ENCODE measurements at regions not wholly inside any gene's neighbourhood (a gene's known extent, or its start where the extent isn't known, plus 50 kb on each side); places are given as distances from the start of the nearest gene placed in this dataset.

GRCh38 chr20:23155141-23155590, 69.0 kb upstream of the CD93 start:
- no peak overlapping the region; the same call in 1 of the 2 replicates for H3K27ac ChIP-seq (ENCODE audit: control insufficient read depth, insufficient read depth)
- ChIA-PET POLR2A (no interaction called here), RAD21 (ENCODE audit: unreplicated experiment) (interaction anchor here (0.6 kb wide), 1 partner anchor 45 kb away, joined by 3 read pairs; no protein-coding TSS in a partner anchor), SMC1A (ENCODE audit: uncharacterized antibody, unreplicated experiment) (interaction anchor here (1.1 to 1.3 kb wide), 2 partner anchors 46 kb away, joined by 3 to 4 read pairs; no protein-coding TSS in a partner anchor), CTCF (interaction anchor here (1.2 to 1.4 kb wide), 2 partner anchors 15 to 41 kb away, joined by 3 read pairs; no protein-coding TSS in a partner anchor)
- 19% methylated on average over 7 of the region's 7 CpGs for WGBS (ENCODE audit: insufficient coverage, insufficient replicate concordance, low lambda C conversion rate, missing lambda C conversion rate)
- BruUV-seq (replicated peaks) = no TSS peak
- H3K4me2 ChIP-seq (ENCODE audit: control insufficient read depth, insufficient read depth) = peak overlapping the region; percentile 38; the same call in 1 of the 2 replicates
- no peak overlapping the region for H3K4me3 ChIP-seq
- in situ Hi-C loops (cut with MboI) (no loop called here), intact Hi-C loops (cut with micrococcal nuclease; ENCODE audit: unreplicated experiment) (no loop called here)
- no peaks in the 10 kb centered on the region for H3K36me3 ChIP-seq (ENCODE audit: control insufficient read depth in 2 of 2, insufficient read depth in 2 of 2, low read length in 1 of 2)
- ATAC-seq (no peak), DNase-seq (ENCODE audit: low read depth, low spot score) (no peak), FAIRE-seq (no peak)
- TF ChIP-seq BHLHE40 (IDR thresholded peaks at IDR 0.05; ENCODE audit: borderline replicate concordance in 1 of 2, low read depth in 2 of 2, low read length in 1 of 2) = peak in 1 of 2 experiments; percentile 29; a peak in 1 of 4 replicates
- no peak for TF ChIP-seq CHD1 (IDR thresholded peaks at IDR 0.05; ENCODE audit: low read depth, low read length)
- H4K20me1 ChIP-seq (ENCODE audit: control insufficient read depth, insufficient read depth) = no peaks in the 10 kb centered on the region
- H3K79me2 ChIP-seq (ENCODE audit: control insufficient read depth, insufficient read depth, low read length) = no peaks in the 10 kb centered on the region
- H2AFZ ChIP-seq (ENCODE audit: control insufficient read depth, low read depth, low read length) = no peak overlapping the region; the same call in 1 of the 2 replicates
- H3K4me1 ChIP-seq (ENCODE audit: control insufficient read depth, insufficient read depth, low read length) = peaks cover 17% of the 10 kb centered on the region
- H3K27me3 ChIP-seq (replicated peaks in 1 of 2; ENCODE audit: control insufficient read depth in 2 of 2, insufficient read depth in 2 of 2, low read length in 1 of 2) = no peaks in the 10 kb centered on the region
- H3K9ac ChIP-seq (ENCODE audit: control insufficient read depth, insufficient read depth, low read length) = no peak overlapping the region
- H3K9me3 ChIP-seq (replicated peaks; ENCODE audit: control insufficient read depth, insufficient read depth, low read length) = no peaks in the 10 kb centered on the region

- FAIRE-seq = no peak
- Histone ChIP-seq H3K27me3 (replicated peaks in 1 of 2; ENCODE audit: control insufficient read depth in 2 of 2, insufficient read depth in 2 of 2, low read length in 1 of 2) (no peaks in the 10 kb centered on the region), H3K79me2 (ENCODE audit: control insufficient read depth, insufficient read depth, low read length) (no peaks in the 10 kb centered on the region), H3K27ac (ENCODE audit: control insufficient read depth, insufficient read depth) (no peak overlapping the region), H4K20me1 (ENCODE audit: control insufficient read depth, insufficient read depth) (no peaks in the 10 kb centered on the region), H3K4me1 (ENCODE audit: control insufficient read depth, insufficient read depth, low read length) (peaks cover 8% of the 10 kb centered on the region), H2AFZ (ENCODE audit: control insufficient read depth, low read depth, low read length) (no peak overlapping the region), H3K4me3 (no peak overlapping the region), H3K9ac (ENCODE audit: control insufficient read depth, insufficient read depth, low read length) (no peak overlapping the region), H3K4me2 (ENCODE audit: control insufficient read depth, insufficient read depth) (no peak overlapping the region), H3K9me3 (replicated peaks; ENCODE audit: control insufficient read depth, insufficient read depth, low read length) (no peaks in the 10 kb centered on the region), H3K36me3 (ENCODE audit: control insufficient read depth in 2 of 2, insufficient read depth in 2 of 2, low read length in 1 of 2) (no peaks in the 10 kb centered on the region)
- ChIA-PET CTCF (interaction anchor here (0.6 to 1.7 kb wide), 5 partner anchors 14 to 65 kb away, joined by 3 to 4 read pairs (median 3); no protein-coding TSS in a partner anchor), SMC1A (ENCODE audit: uncharacterized antibody, unreplicated experiment) (interaction anchor here (1.3 kb wide), 1 partner anchor 47 kb away, joined by 4 read pairs; no protein-coding TSS in a partner anchor), POLR2A (interaction anchor here (0.6 kb wide), 1 partner anchor 929 kb away, joined by 4 read pairs; no protein-coding TSS in a partner anchor), RAD21 (ENCODE audit: unreplicated experiment) (no interaction called here)
- BruUV-seq (replicated peaks) = no TSS peak
- in situ Hi-C loops (cut with MboI) = loop anchor here (5.0 kb wide), 1 partner anchor 37 kb away; no protein-coding TSS in a partner anchor
- intact Hi-C loops (cut with micrococcal nuclease; ENCODE audit: unreplicated experiment) = no loop called here
- 56% methylated on average over 4 of the region's 4 CpGs for WGBS (ENCODE audit: insufficient coverage, insufficient replicate concordance, low lambda C conversion rate, missing lambda C conversion rate)
- no peak for TF ChIP-seq STAT1 (conservative IDR thresholded peaks at IDR 0.05)
- no peak for TF ChIP-seq E2F4 (IDR thresholded peaks at IDR 0.05; ENCODE audit: low read depth, low read length)
- no peak for TF ChIP-seq PBX3 (IDR thresholded peaks at IDR 0.05; ENCODE audit: insufficient replicate concordance, low read depth, low read length)
- TF ChIP-seq GATAD2B (conservative IDR thresholded peaks at IDR 0.05; ENCODE audit: low read depth) = no peak
- no peak for ATAC-seq
- no peak for DNase-seq (ENCODE audit: low read depth, low spot score)
Measured at GRCh38 chr20:23153696-23154341, 67.7 kb upstream of the CD93 start.

Data from GM12878 (cell line).